Colonic mucosa (tissue), 4 donors: ENCODE measurements at regions not wholly inside any gene's neighbourhood (a gene's known extent, or its start where the extent isn't known, plus 50 kb on each side); places are given as distances from the start of the nearest gene placed in this dataset.

Experiments
- DNase-seq: peaks from one replicate; pipeline ENCODE4 v3.0.0-alpha.2; 2020
- H3K27ac ChIP-seq: fragments of 200-600 bp; one replicate; pipeline ENCODE4 v1.8.0; 2021
- H3K27me3 ChIP-seq: fragments of 200-600 bp; one replicate; pipeline ENCODE4 v1.8.0; 2021
- H3K36me3 ChIP-seq: fragments of 200-600 bp; one replicate; pipeline ENCODE4 v1.8.0; 2021
- H3K4me1 ChIP-seq: fragments of 200-600 bp; one replicate; pipeline ENCODE4 v1.8.0; 2021; ENCODE audit warnings: mild to moderate bottlenecking
- H3K4me3 ChIP-seq: fragments of 200-600 bp; one replicate; pipeline ENCODE4 v1.8.0; 2021
- H3K9ac ChIP-seq, 2 donors: one replicate each; pipeline ENCODE4 v1.7.0; 2013; ENCODE audit warnings: control low read depth in 2 of 2, low read depth in 2 of 2, low read length in 2 of 2
- H3K9me3 ChIP-seq: fragments of 200-600 bp; one replicate; pipeline ENCODE4 v1.8.0; 2021
- CTCF ChIP-seq: fragments of 200-600 bp; IDR thresholded peaks from one replicate; pipeline ENCODE4 v1.8.0; 2022; ENCODE audit warnings: antibody characterized with exemption, mild to moderate bottlenecking
- intact Hi-C: fragments of 100-400 bp; cut with DNase I; formaldehyde crosslinking; loops from one replicate; pipeline ENCODE4 v1.14.1; 2022
- donor health status: healthy.
- donor health status: DM: no; HTN: no; CAD: no.
- donor health status: DM: no; HTN: no; CAD: no.

- DNase-seq = no peak
- no peaks in the 10 kb centered on the region for H3K27me3 ChIP-seq
- H3K27ac ChIP-seq = no peak overlapping the region
- no peaks in the 10 kb centered on the region for H3K9me3 ChIP-seq
- H3K9ac ChIP-seq = no peak overlapping the region
- H3K4me3 ChIP-seq = no peak overlapping the region
- H3K36me3 ChIP-seq = no peaks in the 10 kb centered on the region
- no peak for TF ChIP-seq CTCF
- intact Hi-C loops = no loop called here
- H3K4me1 ChIP-seq = no peaks in the 10 kb centered on the region
Measured at GRCh38 chr18:73283788-73284187, 416.0 kb upstream of the NETO1 start.

GRCh38 chr18:73283032-73283431 is 415.2 kb upstream of the NETO1 start:
- no peak for TF ChIP-seq CTCF
- Histone ChIP-seq H3K9me3 (no peaks in the 10 kb centered on the region), H3K4me1 (no peaks in the 10 kb centered on the region), H3K27ac (no peak overlapping the region), H3K27me3 (no peaks in the 10 kb centered on the region), H3K4me3 (no peak overlapping the region), H3K36me3 (no peaks in the 10 kb centered on the region), H3K9ac (no peak overlapping the region)
- no peak for DNase-seq
- intact Hi-C loops = no loop called here

- intact Hi-C loops = no loop called here
- TF ChIP-seq CTCF = no peak
- no peaks in the 10 kb centered on the region for H3K27me3 ChIP-seq
- H3K9me3 ChIP-seq = no peaks in the 10 kb centered on the region
- H3K4me1 ChIP-seq = no peaks in the 10 kb centered on the region
- no peak for DNase-seq
- no peak overlapping the region for H3K4me3 ChIP-seq
- H3K9ac ChIP-seq = no peak overlapping the region
- H3K36me3 ChIP-seq = no peaks in the 10 kb centered on the region
- no peak overlapping the region for H3K27ac ChIP-seq
Measured at GRCh38 chr18:73279498-73279897, 411.7 kb upstream of the NETO1 start.

- Histone ChIP-seq H3K4me1 (no peaks in the 10 kb centered on the region), H3K36me3 (no peaks in the 10 kb centered on the region), H3K9ac (no peak overlapping the region), H3K27ac (no peak overlapping the region), H3K27me3 (no peaks in the 10 kb centered on the region), H3K4me3 (no peak overlapping the region), H3K9me3 (no peaks in the 10 kb centered on the region)
- no peak for DNase-seq
- intact Hi-C loops = no loop called here
- TF ChIP-seq CTCF = no peak
Measured at GRCh38 chr18:73274812-73275621, 407.2 kb upstream of the NETO1 start.

GRCh38 chr18:73270920-73271634 is 403.3 kb upstream of the NETO1 start:
- no peaks in the 10 kb centered on the region for H3K36me3 ChIP-seq
- H3K9me3 ChIP-seq = no peaks in the 10 kb centered on the region
- no peak overlapping the region for H3K9ac ChIP-seq
- no peaks in the 10 kb centered on the region for H3K27me3 ChIP-seq
- intact Hi-C loops = no loop called here
- no peak overlapping the region for H3K27ac ChIP-seq
- TF ChIP-seq CTCF = no peak
- no peak for DNase-seq
- H3K4me1 ChIP-seq = no peaks in the 10 kb centered on the region
- H3K4me3 ChIP-seq = no peak overlapping the region
